ENCODE measurements at regions not wholly inside any gene's neighbourhood (a gene's known extent, or its start where the extent isn't known, plus 50 kb on each side); places are given as distances from the start of the nearest gene placed in this dataset.

- no peak overlapping the region for H3K27ac Mint-ChIP-seq
- peaks cover 18% of the 10 kb centered on the region for H3K4me1 Mint-ChIP-seq
- peaks cover 19% of the 10 kb centered on the region for H3K27me3 Mint-ChIP-seq (ENCODE audit: insufficient read depth, low read depth, poor library complexity)
Measured at GRCh38 chr13:105817498-105817897, 718.0 kb downstream of the EFNB2 start.

GRCh38 chr13:105816994-105817393 is 718.5 kb downstream of the EFNB2 start:
- Mint-ChIP-seq H3K4me1 (peaks cover 18% of the 10 kb centered on the region), H3K27me3 (ENCODE audit: insufficient read depth, low read depth, poor library complexity) (peaks cover 19% of the 10 kb centered on the region), H3K4me3 (no peak overlapping the region; the same call in 2 of the 3 replicates), H3K36me3 (ENCODE audit: low read depth) (no peaks in the 10 kb centered on the region), H3K9me3 (no peaks in the 10 kb centered on the region), H3K27ac (no peak overlapping the region)
- peak; percentile 94 for ATAC-seq
- DNase-seq (ENCODE audit: low spot score), result peak; percentile 90
- H3K27ac ChIP-seq (ENCODE audit: low read depth), result no peak overlapping the region
- H3K79me2 ChIP-seq (replicated peaks; ENCODE audit: insufficient read depth), result no peaks in the 10 kb centered on the region
- no peaks in the 10 kb centered on the region for H3F3A ChIP-seq (replicated peaks; ENCODE audit: low read depth)
- no peak overlapping the region for H2AFZ ChIP-seq
- no peak overlapping the region for H3K4me3 ChIP-seq
- H3K36me3 ChIP-seq (ENCODE audit: insufficient read depth), result no peaks in the 10 kb centered on the region
- H4K20me1 ChIP-seq (replicated peaks; ENCODE audit: insufficient read depth), result no peaks in the 10 kb centered on the region
- no peaks in the 10 kb centered on the region for H3K9me2 ChIP-seq (ENCODE audit: insufficient read depth)
- H3K4me2 ChIP-seq, result peak overlapping the region; percentile 38; the same call in 1 of the 2 replicates
- H3K27me3 ChIP-seq (ENCODE audit: insufficient read depth), result peaks cover 26% of the 10 kb centered on the region
- peaks cover 10% of the 10 kb centered on the region for H3K4me1 ChIP-seq (ENCODE audit: insufficient read depth)
- TF ChIP-seq STAT1 (IDR thresholded peaks at IDR 0.05; ENCODE audit: unreplicated experiment) (no peak), CTCF (conservative IDR thresholded peaks at IDR 0.05; ENCODE audit: low read depth in 2 of 2) (no peak)
- TF ChIP-seq, protein P1, sequence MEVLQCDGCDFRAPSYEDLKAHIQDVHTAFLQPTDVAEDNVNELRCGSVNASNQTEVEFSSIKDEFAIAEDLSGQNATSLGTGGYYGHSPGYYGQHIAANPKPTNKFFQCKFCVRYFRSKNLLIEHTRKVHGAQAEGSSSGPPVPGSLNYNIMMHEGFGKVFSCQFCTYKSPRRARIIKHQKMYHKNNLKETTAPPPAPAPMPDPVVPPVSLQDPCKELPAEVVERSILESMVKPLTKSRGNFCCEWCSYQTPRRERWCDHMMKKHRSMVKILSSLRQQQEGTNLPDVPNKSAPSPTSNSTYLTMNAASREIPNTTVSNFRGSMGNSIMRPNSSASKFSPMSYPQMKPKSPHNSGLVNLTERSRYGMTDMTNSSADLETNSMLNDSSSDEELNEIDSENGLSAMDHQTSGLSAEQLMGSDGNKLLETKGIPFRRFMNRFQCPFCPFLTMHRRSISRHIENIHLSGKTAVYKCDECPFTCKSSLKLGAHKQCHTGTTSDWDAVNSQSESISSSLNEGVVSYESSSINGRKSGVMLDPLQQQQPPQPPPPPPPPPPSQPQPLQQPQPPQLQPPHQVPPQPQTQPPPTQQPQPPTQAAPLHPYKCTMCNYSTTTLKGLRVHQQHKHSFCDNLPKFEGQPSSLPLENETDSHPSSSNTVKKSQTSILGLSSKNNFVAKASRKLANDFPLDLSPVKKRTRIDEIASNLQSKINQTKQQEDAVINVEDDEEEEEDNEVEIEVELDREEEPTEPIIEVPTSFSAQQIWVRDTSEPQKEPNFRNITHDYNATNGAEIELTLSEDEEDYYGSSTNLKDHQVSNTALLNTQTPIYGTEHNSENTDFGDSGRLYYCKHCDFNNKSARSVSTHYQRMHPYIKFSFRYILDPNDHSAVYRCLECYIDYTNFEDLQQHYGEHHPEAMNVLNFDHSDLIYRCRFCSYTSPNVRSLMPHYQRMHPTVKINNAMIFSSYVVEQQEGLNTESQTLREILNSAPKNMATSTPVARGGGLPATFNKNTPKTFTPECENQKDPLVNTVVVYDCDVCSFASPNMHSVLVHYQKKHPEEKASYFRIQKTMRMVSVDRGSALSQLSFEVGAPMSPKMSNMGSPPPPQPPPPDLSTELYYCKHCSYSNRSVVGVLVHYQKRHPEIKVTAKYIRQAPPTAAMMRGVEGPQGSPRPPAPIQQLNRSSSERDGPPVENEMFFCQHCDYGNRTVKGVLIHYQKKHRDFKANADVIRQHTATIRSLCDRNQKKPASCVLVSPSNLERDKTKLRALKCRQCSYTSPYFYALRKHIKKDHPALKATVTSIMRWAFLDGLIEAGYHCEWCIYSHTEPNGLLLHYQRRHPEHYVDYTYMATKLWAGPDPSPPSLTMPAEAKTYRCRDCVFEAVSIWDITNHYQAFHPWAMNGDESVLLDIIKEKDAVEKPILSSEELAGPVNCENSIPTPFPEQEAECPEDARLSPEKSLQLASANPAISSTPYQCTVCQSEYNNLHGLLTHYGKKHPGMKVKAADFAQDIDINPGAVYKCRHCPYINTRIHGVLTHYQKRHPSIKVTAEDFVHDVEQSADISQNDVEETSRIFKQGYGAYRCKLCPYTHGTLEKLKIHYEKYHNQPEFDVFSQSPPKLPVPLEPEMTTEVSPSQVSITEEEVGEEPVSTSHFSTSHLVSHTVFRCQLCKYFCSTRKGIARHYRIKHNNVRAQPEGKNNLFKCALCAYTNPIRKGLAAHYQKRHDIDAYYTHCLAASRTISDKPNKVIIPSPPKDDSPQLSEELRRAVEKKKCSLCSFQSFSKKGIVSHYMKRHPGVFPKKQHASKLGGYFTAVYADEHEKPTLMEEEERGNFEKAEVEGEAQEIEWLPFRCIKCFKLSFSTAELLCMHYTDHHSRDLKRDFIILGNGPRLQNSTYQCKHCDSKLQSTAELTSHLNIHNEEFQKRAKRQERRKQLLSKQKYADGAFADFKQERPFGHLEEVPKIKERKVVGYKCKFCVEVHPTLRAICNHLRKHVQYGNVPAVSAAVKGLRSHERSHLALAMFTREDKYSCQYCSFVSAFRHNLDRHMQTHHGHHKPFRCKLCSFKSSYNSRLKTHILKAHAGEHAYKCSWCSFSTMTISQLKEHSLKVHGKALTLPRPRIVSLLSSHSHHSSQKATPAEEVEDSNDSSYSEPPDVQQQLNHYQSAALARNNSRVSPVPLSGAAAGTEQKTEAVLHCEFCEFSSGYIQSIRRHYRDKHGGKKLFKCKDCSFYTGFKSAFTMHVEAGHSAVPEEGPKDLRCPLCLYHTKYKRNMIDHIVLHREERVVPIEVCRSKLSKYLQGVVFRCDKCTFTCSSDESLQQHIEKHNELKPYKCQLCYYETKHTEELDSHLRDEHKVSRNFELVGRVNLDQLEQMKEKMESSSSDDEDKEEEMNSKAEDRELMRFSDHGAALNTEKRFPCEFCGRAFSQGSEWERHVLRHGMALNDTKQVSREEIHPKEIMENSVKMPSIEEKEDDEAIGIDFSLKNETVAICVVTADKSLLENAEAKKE (CRISPR knock-in tag; IDR thresholded peaks at IDR 0.05), result no peak

More at GRCh38 chr13:105817498-105817897, 718.0 kb downstream of the EFNB2 start:
- no peak for TF ChIP-seq POLR2AphosphoS5 (IDR thresholded peaks at IDR 0.05; ENCODE audit: low read depth)
- TF ChIP-seq NANOG (IDR thresholded peaks at IDR 0.05; ENCODE audit: borderline replicate concordance), result no peak
- TF ChIP-seq REST (IDR thresholded peaks at IDR 0.05; ENCODE audit: unreplicated experiment), result no peak
- no peak for TF ChIP-seq STAT1 (IDR thresholded peaks at IDR 0.05; ENCODE audit: unreplicated experiment)
- no peak for TF ChIP-seq CREB1 (CRISPR knock-in tag; IDR thresholded peaks at IDR 0.05; ENCODE audit: low read depth)
- TF ChIP-seq ZNF114 (CRISPR knock-in tag; IDR thresholded peaks at IDR 0.05), result no peak
- Histone ChIP-seq H3K4me2 (peak overlapping the region; percentile 38; the same call in 1 of the 2 replicates), H3F3A (replicated peaks; ENCODE audit: low read depth) (no peaks in the 10 kb centered on the region), H3K36me3 (ENCODE audit: insufficient read depth) (no peaks in the 10 kb centered on the region), H3K4me3 (no peak overlapping the region), H3K9me2 (ENCODE audit: insufficient read depth) (no peaks in the 10 kb centered on the region), H3K4me1 (ENCODE audit: insufficient read depth) (peaks cover 10% of the 10 kb centered on the region), H2AFZ (no peak overlapping the region), H3K79me2 (replicated peaks; ENCODE audit: insufficient read depth) (no peaks in the 10 kb centered on the region), H3K27ac (ENCODE audit: low read depth) (no peak overlapping the region), H4K20me1 (replicated peaks; ENCODE audit: insufficient read depth) (no peaks in the 10 kb centered on the region), H3K27me3 (ENCODE audit: insufficient read depth) (peaks cover 26% of the 10 kb centered on the region)
- no peaks in the 10 kb centered on the region for H3K9me3 Mint-ChIP-seq
- no peak overlapping the region for H3K4me3 Mint-ChIP-seq
- DNase-seq (ENCODE audit: low spot score) (no peak), ATAC-seq (peak; percentile 46)
- no peaks in the 10 kb centered on the region for H3K36me3 Mint-ChIP-seq (ENCODE audit: low read depth)

Data from GM23338 (cell line).